Stomach smooth muscle (tissue), 2 donors: ENCODE measurements at regions not wholly inside any gene's neighbourhood (a gene's known extent, or its start where the extent isn't known, plus 50 kb on each side); places are given as distances from the start of the nearest gene placed in this dataset.

Experiments
- H3K27ac ChIP-seq: one replicate; pipeline ENCODE4 v1.7.0; 2013; ENCODE audit warnings: mild to moderate bottlenecking, low read length, inconsistent platforms
- H3K27me3 ChIP-seq, 2 donors: one replicate each; pipeline ENCODE4 v1.7.0; 2013; ENCODE audit warnings: low read length in 2 of 2; ENCODE audit not compliant: insufficient read depth in 2 of 2, control insufficient read depth in 1 of 2
- H3K36me3 ChIP-seq, 2 donors: one replicate each; pipeline ENCODE4 v1.7.0; 2013; ENCODE audit warnings: low read length in 2 of 2; ENCODE audit not compliant: control insufficient read depth in 2 of 2, insufficient read depth in 2 of 2
- H3K4me1 ChIP-seq: one replicate; pipeline ENCODE4 v1.7.0; 2013; ENCODE audit warnings: low read length; ENCODE audit not compliant: control insufficient read depth, insufficient read depth
- H3K4me3 ChIP-seq, 2 donors: one replicate each; pipeline ENCODE4 v1.7.0; 2013; ENCODE audit warnings: low read length in 2 of 2
- H3K9ac ChIP-seq, 2 donors: one replicate each; pipeline ENCODE4 v1.7.0; 2013; ENCODE audit warnings: low read length in 2 of 2, mild to moderate bottlenecking in 1 of 2
- H3K9me3 ChIP-seq, 2 donors: one replicate each; pipeline ENCODE4 v1.7.0; 2013; ENCODE audit warnings: low read length in 2 of 2; ENCODE audit not compliant: control insufficient read depth in 2 of 2
- donor health status: healthy.
- donor health status: Pancreatic carcinoma.

GRCh38 chr2:153145470-153145978 lies 333.0 kb downstream of the RPRM start:
- Histone ChIP-seq H3K4me3 (no peak overlapping the region), H3K27me3 (no peaks in the 10 kb centered on the region), H3K9me3 (no peaks in the 10 kb centered on the region), H3K9ac (no peak overlapping the region), H3K36me3 (no peaks in the 10 kb centered on the region), H3K27ac (no peak overlapping the region), H3K4me1 (peaks cover 4% of the 10 kb centered on the region)

GRCh38 chr2:153143540-153143939 lies 335.0 kb downstream of the RPRM start:
- no peak overlapping the region for H3K4me3 ChIP-seq
- no peaks in the 10 kb centered on the region for H3K27me3 ChIP-seq
- no peaks in the 10 kb centered on the region for H3K36me3 ChIP-seq
- H3K4me1 ChIP-seq: peaks cover 4% of the 10 kb centered on the region
- H3K27ac ChIP-seq: no peak overlapping the region
- H3K9ac ChIP-seq: no peak overlapping the region
- no peaks in the 10 kb centered on the region for H3K9me3 ChIP-seq

GRCh38 chr2:153140498-153140897 lies 338.1 kb downstream of the RPRM start:
- no peaks in the 10 kb centered on the region for H3K9me3 ChIP-seq
- H3K36me3 ChIP-seq: no peaks in the 10 kb centered on the region
- no peaks in the 10 kb centered on the region for H3K27me3 ChIP-seq
- H3K9ac ChIP-seq: no peak overlapping the region
- no peak overlapping the region for H3K4me3 ChIP-seq
- no peak overlapping the region for H3K27ac ChIP-seq
- H3K4me1 ChIP-seq: peaks cover 4% of the 10 kb centered on the region

DNA sequence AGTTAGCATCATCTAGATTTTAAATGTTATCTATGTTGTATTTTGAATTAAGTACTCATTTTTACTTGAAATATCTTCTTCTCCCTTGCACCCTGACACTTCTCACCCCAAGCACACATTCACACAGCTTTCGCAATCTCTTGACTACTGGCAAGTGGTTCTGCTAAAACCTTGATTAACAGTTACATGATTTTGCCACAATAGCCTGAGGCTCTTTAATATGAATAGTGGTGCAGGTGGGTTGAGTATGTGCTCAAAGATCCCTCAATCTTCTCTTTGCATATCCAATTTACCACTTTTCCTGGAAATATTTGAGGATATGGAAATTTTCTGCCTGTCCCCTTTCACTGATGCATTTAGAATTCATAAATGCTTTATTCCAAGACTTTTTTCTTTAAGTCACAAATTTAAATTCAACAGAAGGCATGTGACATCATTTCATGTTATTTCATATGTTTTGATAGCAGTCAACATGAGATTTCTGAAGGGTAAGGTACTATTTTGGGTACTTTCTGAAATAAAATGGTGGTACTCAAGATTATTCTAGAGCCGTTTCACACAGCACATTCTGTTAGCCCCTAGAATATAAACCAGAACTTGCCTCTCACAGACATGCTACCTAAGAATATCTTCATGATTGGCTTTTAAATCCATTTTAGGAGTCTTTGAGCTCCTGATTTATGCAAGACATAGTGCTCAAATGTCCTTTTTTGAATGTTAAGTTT lies 339.7 kb downstream of the RPRM start:
- H3K36me3 ChIP-seq: no peaks in the 10 kb centered on the region
- no peaks in the 10 kb centered on the region for H3K9me3 ChIP-seq
- no peak overlapping the region for H3K27ac ChIP-seq
- peaks cover 4% of the 10 kb centered on the region for H3K4me1 ChIP-seq
- no peak overlapping the region for H3K4me3 ChIP-seq
- no peak overlapping the region for H3K9ac ChIP-seq
- H3K27me3 ChIP-seq: no peaks in the 10 kb centered on the region

DNA sequence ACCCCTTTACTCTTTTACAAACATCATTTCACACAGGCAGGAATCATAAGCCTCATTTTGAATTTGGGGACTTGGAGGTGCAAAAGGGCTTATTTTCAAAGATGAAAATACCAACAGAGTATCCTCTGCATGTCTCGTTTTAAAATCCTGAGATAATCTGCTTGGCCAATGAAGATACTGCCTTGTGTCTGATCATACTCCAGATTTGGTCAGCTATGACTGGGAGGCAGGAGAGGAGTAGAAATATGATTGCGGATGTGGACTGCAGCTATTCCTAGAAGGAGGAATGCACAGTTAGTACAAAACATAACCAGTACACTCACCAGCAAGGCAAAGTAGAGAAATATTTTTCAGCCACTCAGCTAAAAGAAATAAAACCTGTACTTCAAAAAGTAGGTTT lies 342.3 kb downstream of the RPRM start:
- H3K36me3 ChIP-seq: no peaks in the 10 kb centered on the region
- H3K4me3 ChIP-seq: no peak overlapping the region
- H3K9me3 ChIP-seq: no peaks in the 10 kb centered on the region
- H3K9ac ChIP-seq: no peak overlapping the region
- no peak overlapping the region for H3K27ac ChIP-seq
- H3K27me3 ChIP-seq: no peaks in the 10 kb centered on the region
- H3K4me1 ChIP-seq: no peaks in the 10 kb centered on the region

DNA sequence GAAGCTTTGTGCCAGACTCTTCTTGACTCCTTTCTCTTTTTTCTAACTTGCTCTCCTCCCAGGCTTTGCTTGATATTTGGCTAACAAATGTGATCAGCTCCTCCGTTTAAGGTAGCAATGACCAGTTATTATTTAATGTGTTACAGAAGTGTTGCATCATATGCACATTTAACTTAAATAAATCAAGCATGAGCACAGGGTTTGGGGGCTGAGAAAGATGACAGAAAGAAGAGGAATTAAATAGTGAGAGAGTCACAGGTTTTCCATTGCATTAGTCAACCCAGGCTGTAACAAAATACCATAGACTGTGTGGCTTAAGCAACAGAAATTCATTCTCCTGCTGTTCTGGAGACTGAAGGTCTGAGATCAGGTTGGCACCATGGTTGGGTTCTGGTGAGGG lies 343.8 kb downstream of the RPRM start:
- no peaks in the 10 kb centered on the region for H3K4me1 ChIP-seq
- no peak overlapping the region for H3K9ac ChIP-seq
- H3K36me3 ChIP-seq: no peaks in the 10 kb centered on the region
- H3K27me3 ChIP-seq: no peaks in the 10 kb centered on the region
- no peaks in the 10 kb centered on the region for H3K9me3 ChIP-seq
- H3K27ac ChIP-seq: no peak overlapping the region
- no peak overlapping the region for H3K4me3 ChIP-seq

- Histone ChIP-seq H3K27ac (no peak overlapping the region), H3K4me3 (no peak overlapping the region), H3K4me1 (no peaks in the 10 kb centered on the region)
Measured at GRCh38 chr2:153133716-153134115, 344.8 kb downstream of the RPRM start.

DNA sequence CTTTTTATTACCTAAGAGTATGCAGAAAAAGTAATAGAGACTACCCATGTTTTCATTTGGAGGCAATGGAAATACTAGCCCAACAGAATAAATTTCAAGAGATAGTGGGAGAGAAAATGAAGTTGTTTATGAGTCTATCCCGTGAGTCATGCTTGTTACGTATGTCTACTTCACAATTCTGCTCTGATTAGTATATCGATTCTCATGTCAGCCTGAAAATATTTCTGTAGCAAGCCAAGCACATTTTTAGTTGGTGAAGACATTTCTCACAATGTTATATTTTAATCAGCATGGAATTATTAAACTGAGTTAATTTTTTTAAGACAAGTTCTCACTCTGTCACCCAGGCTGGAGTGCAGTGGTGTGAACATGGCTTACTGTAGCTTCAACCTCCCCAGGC lies 346.1 kb downstream of the RPRM start:
- Histone ChIP-seq H3K27me3 (no peaks in the 10 kb centered on the region), H3K4me3 (no peak overlapping the region), H3K9me3 (no peaks in the 10 kb centered on the region), H3K9ac (no peak overlapping the region), H3K4me1 (no peaks in the 10 kb centered on the region), H3K27ac (no peak overlapping the region), H3K36me3 (no peaks in the 10 kb centered on the region)

More at GRCh38 chr2:153133716-153134115, 344.8 kb downstream of the RPRM start:
- H3K27me3 ChIP-seq: no peaks in the 10 kb centered on the region
- no peaks in the 10 kb centered on the region for H3K9me3 ChIP-seq
- H3K36me3 ChIP-seq: no peaks in the 10 kb centered on the region
- no peak overlapping the region for H3K9ac ChIP-seq

DNA sequence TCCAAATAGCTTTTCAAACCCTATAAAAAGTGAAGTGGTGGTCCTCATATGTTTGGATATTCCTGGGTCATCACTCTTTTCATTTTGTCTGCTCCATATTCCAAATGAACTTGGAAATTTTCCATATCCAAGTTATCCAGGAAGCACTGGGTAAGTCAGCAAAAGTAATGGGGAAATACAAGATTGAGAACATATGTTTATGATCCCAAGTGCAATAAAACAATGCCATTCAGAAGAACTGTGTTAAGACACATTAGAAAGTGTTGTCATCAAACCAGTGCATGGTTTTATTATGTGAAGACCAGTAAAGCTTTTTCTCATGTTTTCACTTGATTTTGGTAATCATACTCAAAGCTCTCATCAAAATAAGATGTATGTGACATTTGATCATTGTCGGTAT lies 363.4 kb downstream of the RPRM start:
- H3K27me3 ChIP-seq: no peaks in the 10 kb centered on the region

GRCh38 chr2:153110486-153110885 lies 368.1 kb downstream of the RPRM start:
- H3K9ac ChIP-seq: no peak overlapping the region
- no peak overlapping the region for H3K4me3 ChIP-seq
- H3K27me3 ChIP-seq: no peaks in the 10 kb centered on the region
- H3K4me1 ChIP-seq: no peaks in the 10 kb centered on the region
- H3K9me3 ChIP-seq: no peaks in the 10 kb centered on the region
- no peak overlapping the region for H3K27ac ChIP-seq
- no peaks in the 10 kb centered on the region for H3K36me3 ChIP-seq

More for the DNA sequence above, 363.4 kb downstream of the RPRM start:
- no peaks in the 10 kb centered on the region for H3K9me3 ChIP-seq
- H3K4me1 ChIP-seq: no peaks in the 10 kb centered on the region
- H3K4me3 ChIP-seq: no peak overlapping the region
- no peaks in the 10 kb centered on the region for H3K36me3 ChIP-seq
- no peak overlapping the region for H3K27ac ChIP-seq
- no peak overlapping the region for H3K9ac ChIP-seq

GRCh38 chr2:153109793-153110192 lies 368.8 kb downstream of the RPRM start:
- Histone ChIP-seq H3K27me3 (no peaks in the 10 kb centered on the region), H3K9ac (no peak overlapping the region), H3K4me1 (no peaks in the 10 kb centered on the region), H3K9me3 (no peaks in the 10 kb centered on the region), H3K27ac (no peak overlapping the region), H3K36me3 (no peaks in the 10 kb centered on the region), H3K4me3 (no peak overlapping the region)
